GM19324 (cell line): ENCODE measurements at regions not wholly inside any gene's neighbourhood (a gene's known extent, or its start where the extent isn't known, plus 50 kb on each side); places are given as distances from the start of the nearest gene placed in this dataset.
"Not testable (repeated sequence)": the region's sequence is repeated elsewhere in the genome, so short reads cannot be mapped to it uniquely, and the experiment has no call there.

Experiments
- ATAC-seq: cut with Tn5 transposase; IDR thresholded peaks from one replicate; pipeline ENCODE4 v1.9.1; 2021; ENCODE audit warnings: mild to moderate bottlenecking, moderate library complexity; ENCODE audit not compliant: unreplicated experiment, low FRiP score

DNA sequence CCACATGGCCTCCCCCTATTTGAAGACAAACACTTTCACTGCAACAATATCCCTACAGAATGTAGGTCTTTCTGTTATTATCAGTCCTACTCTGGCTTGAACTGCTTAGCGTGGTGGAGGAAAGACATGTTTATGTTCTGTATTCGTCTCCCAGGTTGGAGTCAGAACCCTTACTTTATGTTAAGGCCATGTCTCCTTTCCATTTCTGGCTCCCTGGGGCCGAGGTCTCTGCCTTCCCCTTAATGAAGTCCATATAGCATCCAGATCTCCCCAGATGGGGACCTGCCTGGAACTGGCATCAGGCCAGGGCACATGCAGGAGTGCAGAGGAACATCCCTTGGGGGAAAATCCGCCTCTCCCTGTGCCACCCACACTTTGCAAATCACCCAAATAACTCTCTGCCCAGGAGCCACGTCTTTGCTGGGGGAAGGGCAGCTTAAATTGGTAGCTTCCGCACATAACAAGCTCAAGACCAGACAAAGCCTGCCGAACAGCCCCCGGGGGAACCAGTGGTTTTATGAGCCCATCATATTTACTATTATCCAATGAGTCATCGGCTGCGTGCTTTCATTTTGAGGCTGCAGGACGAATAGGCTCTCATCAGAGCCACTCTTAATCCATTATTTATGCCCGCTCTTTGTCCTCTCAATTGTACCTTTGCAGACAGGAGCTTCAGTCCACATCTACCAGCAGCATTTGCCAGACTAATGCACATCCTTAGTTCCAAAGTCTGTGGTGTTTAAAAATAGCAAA is 237.0 kb downstream of the UACA start:
- ATAC-seq = no peak

DNA sequence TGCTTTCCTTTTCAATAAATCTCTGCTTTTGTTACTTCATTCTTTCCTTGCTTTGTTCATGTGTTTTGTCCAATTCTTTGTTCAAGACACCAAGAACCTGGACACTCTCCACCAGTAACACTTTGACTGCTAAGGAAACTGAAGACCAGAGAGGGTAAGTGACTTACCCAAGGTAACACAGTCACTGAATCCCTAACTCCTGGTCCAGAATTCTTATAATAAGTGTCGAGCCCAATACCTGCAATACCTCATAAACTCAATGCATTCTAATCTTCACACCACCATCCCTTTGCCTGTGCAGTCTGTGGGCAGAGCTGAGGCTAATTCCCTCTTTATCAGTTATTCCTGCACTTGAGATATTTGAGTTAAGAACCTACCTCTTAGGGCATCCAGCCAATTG is 237.8 kb downstream of the UACA start:
- ATAC-seq = no peak

DNA sequence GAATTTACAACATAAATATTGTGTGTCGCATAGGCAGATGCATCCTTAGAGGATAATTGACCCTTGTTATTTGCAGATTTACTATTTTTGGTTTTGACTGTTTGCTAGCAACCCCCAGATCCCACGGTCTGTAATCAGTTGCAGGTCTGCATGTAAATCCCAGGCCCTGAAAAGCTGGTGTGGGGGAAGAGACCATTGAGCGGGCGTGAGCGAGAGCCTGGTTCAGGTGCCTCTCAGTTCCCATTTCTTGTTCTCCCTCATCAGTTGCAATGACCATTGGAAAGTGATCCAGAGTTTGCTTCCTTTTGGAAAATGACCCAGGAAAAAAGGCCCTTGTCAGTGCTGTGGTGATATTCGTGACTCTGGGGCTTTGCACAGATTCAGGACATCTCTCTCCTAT is 238.9 kb downstream of the UACA start:
- no peak for ATAC-seq

DNA sequence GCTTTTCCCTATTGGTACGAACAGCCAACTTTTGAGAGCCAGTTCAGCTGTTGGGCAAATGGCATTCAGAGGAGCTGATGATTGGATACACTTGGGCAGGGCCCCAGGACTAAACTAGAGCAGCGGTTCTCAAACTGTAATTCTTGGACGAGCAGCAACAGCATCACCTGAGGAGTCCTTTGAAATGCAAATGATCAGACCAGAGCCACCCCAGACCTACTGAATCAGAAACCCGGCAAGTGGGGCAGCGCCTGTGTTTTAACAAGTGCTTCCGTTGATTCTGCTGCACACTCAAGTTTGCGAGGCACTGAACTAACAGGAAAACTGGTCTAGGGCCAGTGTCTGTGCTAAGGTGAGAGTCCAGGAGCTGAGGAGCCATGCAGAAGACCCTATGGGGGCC is 239.7 kb downstream of the UACA start:
- ATAC-seq = no peak

DNA sequence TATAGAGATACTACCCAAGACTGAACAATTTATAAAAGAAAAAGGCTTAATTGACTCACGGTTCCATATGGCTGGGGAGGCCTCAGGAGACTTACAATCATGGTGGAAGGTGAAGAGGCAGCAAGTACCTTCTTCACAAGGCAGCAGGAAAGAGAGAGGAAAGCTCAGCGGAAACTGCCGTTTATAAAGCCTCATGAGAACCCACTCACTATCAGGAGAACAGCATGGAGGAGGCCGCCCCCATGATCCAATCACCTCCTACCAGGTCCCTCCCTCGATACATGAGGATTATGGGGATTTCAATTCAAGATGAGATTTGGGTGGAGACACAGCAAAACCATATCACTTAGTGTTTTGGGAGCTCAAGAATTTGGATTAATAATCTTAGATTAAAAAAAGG is 240.2 kb downstream of the UACA start:
- ATAC-seq = no peak

DNA sequence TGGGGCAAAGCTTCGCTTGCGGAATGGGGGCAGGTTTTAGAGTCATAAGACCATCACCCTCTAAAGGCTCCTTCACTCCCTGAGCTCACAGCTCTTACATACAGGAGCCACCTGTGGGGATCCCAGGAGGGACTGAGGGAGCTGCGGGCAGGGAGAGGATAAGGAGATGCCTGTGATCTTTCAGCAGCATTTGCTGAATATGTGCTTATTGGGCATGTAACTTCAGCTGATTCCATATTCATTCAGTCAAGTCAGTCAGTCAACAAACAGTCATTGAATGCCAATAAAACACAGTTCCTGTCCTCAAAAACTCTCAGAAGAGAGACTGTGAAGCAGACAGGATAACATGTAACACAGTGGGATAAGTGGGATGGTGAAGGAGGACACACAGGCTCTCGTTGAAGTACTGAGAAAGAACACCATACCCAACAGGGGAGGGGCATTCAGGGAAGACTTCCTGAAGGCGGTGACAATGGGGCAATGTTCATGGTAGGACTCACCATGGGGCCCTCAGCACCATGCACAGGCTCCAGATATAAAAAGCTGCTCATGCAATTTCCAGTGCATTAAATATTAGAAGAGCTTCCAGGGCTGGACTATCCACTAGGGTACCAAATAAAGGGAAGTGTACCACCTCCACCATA is 240.9 kb downstream of the UACA start:
- no peak for ATAC-seq

DNA sequence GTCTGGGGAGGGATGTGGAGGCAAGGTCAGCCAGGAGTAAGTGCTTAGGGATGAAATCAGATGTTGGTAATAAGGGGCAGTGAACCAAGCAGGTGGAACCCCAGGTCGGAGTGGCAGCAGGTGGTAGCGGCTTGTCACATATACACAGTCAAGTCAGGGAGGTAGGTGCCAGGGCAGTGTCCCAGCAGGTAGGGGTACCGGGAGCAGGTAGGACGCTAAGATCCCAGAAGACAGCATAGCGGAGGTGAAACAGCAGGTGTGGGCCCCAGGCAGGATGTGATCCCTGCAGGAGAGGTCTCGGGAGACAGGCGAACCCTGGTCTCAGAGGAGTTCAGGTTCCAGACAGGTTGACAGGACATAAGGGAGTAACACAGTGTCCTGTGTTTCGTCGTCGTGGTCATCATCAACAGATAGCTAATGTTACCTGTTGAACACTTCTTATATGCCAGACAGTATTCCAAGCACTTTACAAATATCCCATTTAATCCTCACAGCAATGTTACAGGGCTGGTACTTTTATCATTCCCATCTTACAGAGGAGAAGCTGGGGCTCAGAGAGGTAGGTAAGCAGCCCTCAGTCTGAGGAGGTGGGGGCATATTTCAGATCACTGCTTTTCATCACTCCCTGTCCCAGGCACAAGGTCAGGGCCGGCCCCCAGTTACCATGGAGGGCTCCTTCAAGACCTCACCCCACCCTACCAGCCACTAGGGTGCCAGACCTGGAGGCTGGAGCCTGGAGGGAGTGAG is 241.6 kb downstream of the UACA start:
- ATAC-seq = no peak

DNA sequence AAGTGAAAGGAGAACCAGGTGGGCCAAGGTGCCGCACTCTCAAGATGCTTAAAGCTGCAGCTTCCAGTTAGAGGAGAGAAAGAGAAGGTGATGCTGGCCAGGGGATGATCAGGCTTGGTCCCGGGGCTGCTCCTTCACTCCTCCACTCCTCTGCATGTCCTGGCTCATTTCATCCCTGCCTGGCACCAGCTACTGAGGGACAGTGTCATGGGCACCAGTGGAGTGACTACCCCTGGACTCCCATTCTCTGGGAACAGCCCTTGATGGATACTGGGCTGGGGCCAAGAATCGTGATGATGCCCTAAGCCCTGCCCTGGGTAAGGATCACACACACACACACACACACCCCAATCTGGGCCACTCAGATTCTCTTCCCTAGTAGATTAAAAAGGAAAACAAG is 243.7 kb downstream of the UACA start:
- ATAC-seq = no peak

DNA sequence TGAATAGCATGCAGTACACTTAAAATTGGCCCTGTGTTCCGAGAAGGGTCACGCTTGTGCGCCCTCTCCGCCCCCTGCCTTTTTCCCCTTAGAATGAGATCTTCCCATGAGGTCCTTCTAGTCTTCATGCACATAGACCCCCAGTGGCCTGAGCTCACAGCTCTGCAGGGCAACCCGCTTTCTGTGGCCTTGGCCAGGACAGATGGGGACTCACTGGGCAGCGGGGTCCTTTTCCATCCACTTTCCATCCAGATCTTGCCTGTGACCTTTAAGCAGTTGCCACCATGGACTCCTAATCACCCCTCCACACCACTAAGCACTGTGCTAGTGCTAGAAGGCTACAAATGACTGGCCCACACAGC is 244.4 kb downstream of the UACA start:
- ATAC-seq = no peak

DNA sequence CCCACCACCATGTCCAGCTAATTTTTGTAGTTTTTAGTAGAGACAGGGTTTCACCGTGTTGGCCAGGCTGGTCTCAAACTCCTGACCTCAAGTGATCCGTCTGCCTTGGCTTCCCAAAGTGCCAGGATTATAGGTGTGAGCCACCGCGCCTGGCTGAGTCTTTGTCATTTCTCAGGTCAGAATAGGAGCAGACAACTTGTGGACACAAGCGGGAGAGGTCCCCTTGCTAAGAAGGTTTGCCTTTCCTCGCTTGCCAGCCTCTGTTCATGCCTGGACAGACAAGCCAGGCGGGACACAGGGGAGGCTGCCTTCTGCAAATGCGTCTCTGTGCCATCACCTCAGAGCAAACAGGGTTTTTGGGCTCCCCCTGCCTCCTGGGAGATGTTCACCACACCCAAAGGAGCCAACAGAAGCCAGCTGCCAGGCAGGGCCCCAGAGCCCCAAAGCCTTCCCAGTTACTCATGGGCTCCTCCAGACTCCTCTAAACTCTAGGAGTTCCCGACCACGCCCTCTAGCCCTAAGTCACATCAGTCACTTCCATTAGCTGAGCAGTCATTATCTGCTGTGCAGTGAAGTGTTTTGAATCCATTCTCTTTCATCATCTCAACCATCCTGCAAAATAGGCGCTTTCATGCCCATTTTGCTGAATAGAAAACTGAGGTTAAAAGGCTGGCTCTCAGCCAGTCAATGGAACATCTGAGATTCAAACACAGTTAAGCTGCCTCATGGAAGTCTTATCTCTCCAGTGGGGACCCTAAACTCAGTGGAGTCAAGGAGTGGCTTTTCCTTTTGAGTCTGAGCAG is 245.0 kb downstream of the UACA start:
- no peak for ATAC-seq

DNA sequence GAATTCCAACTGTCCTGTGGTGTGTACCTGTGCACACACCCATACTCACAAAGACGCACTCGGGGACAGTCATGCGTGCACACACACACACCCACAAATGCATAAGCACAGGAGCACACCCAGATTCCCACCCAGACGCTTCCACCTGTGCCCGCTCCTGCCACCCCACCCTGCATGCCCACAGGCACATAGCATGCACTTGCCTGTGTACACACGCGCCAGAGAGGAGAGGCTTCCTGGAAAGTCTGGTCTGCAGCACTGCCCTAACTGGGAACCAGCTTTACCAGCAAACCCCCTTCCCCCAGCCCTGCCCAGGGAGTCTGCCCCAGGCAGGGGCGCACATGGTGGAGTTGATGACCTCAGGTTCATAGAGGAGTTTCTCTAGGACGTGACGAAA is 246.2 kb downstream of the UACA start:
- ATAC-seq = no peak

DNA sequence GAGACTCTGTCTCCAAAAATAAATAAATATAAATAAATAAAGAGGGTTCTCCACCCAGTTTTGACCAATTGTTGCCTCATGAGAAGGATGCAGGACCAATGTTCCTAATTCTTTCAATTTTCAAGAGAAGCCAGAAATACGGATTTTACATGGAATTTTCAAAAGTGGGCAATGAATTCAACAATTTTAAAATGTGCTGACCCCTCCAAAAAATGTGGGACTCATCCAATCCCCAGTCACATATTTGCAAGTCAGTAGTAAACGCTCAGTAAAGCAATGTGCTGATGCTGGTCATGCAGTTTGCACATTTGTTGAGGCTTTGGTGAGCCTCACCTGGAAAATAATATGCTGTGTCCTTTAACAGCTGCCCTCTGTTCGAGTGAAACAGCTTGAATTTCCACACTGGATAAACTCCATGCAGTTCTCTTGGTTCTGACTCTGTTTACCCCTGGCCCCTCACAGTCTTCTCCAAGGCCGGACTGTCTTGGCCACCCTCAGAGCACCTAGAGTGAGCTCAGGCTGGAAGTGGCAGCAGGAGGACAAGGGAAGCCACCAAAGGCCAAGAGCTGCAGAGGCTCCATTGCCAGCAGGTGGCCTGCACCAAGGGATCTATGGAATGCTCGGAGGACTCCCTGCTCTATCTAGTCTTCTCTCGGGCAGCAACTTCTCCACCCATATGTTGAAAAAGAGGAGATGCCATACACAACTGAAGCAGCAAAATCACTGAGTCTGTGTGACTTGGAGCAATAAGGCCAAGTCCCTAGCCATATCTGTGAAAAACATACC is 246.8 kb downstream of the UACA start:
- no peak for ATAC-seq

DNA sequence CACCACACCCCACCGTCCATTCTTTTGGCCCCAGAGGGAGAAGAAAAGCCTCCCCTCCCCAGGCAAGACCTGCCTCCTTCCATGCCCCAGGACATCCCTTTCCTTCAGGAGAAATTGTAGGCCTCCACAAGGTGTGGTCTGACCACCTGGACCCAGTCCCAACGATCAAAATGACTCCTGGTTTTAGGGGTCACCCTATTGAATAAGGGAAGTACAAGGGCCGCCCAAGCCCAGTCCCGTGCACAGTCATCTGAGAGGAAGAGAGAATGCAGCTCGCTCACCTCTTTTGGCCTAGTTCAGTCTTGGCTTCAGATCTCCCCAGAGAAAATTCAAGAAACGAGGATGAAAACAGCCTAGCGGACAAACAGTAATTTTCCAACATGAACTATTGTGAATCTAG is 249.1 kb downstream of the UACA start:
- ATAC-seq = no peak

DNA sequence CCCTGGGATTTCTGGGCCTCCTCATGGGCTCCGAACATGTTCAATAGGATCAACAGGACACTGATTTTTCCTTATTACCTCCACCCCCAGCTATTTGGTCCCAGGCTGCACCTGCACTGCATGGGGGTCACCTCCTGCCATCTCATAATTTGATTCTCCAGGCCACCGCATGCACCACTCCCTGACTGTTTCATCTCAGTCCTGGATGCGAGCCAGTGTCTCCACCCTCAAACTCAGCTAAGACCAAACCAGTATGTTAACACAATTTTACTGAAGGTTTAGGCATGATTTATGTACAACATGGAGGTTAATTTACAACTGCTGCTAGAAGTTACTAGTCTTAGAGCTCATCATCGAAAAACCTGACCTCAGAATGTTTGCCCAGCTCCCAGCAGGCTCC is 249.5 kb downstream of the UACA start:
- ATAC-seq = no peak

DNA sequence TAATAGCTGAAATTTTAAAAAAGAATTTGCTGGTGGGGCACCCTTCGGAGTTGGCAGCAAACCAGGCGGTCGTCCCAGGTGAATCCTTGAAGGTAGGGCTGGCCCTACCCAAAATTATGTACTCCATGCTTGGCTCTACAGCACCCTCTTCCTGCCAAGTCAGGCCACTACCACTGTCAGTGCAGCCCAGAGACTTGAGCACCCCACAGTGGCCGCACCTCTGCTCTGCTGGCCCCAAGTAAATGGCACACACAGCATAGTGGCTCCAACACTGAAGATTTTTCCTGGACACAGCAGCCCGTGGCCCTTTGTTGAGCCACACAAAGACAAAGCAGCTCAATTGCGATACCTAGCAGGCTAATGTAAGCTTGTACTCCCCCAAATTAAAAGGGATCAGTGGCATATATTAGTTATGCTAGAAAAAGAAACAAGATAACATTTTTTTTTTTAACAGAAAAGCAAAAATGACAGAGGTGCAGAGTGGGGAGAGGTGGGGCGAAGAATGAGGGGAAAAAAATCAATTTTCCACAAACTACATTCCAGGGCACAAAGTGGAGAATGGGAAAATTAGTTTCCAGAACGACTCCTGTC is 250.5 kb downstream of the UACA start:
- no peak for ATAC-seq

DNA sequence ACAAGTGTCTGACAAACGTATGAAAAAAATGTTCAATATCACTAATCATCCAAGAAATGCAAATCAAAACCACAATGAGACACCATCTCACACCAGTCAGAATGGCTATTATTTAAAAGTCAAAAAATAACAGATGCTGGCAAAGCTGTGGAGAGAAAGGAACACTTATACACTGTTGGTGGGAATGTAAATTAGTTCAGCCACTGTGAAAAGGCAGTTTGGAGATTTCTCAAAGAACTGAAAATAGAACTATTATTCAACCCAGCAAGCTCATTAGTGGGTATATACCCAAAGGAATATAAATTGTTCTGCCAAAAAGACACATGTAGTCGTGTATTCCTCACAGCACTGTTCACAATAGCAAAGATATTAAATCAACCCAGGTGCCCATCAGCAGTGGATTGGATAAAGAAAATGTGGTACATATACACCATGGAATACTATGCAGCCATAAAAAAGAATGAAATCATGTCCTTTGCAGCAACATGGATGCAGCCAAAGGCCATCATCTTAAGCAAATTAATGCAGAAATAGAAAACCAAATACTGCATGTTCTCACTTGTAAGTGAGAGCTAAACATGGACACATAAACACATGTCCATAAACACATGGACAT is 251.3 kb downstream of the UACA start:
- ATAC-seq = not testable (repeated sequence)

DNA sequence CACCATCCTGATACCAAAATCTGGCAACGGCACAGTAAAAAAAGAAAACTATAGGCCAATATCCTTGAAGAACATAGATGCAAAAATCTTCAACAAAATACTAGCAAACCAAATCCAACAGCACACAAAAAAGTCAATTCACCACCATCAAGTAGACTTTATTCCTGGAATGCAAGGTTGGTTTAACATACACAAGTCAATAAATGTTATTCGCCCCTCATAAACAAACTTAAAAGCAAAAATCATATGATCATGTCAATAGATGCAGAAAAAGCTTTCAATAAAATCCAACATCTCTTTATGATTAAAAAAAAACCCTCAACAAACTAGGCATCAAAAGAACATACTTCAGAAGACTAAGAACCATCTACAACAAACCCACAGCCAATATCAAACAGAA is 252.9 kb downstream of the UACA start:
- no peak for ATAC-seq

DNA sequence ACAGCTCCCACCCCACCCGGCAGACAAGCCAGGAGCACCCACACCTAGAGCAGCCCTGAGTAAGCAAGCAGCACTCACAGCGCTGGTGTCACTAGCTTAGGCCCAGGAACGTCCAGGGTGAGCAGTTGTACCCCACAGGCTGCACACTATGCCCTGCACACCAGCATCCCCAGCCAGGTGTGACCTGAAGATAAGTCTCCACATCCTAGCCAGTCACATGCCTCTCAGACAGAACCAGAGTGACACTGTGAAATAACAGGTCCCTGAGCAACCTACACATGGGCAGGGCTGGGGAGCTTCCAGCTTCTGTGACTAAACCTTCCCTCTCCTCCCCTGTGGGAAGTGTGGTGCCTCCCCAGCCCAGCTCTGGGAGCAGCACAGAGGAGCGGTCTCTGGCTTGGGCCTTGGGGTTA is 253.6 kb downstream of the UACA start:
- ATAC-seq = no peak

DNA sequence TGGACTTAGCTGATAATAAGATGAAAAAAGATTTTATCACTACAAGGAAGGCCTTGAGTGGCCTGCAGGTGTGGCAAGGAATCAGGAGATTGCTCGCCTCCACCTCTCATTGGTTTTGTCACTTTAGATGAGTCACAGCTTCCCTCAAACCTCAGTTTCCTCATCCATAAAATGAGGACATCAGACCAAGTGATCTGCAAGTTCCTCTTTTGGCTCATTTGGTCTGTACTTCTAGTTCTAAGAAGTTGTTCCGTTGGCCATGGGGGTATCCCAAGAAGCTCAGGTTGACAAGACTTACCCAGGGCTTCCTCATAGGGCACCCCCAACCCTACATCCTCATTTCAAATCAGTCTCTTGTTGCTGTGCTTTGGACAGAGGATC is 254.1 kb downstream of the UACA start:
- ATAC-seq = no peak
